ENCODE measurements at regions not wholly inside any gene's neighbourhood (a gene's known extent, or its start where the extent isn't known, plus 50 kb on each side); places are given as distances from the start of the nearest gene placed in this dataset.
A peak's percentile ranks its signal among the peaks of the same experiment; 100 is the strongest.

DNA sequence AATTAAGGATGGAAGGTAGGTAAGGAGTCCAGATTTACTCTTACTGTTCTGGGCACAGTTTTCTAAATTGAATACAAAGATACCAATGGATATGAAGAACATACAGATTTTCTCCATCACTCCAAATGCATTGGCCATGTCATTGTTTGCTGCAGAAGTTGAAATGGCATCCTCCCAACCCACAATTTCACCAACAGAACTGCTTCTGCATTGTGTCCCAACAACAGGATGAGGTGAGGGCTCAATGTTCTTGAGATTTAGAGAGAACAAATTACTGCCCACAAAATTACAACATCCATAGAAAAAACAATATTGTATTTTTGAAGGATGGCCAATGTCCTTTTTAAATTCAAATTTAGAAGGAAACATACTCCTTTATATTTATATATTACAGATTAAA is 88.9 kb downstream of the NUDT12 start:
- H3K4me3 ChIP-seq (ENCODE audit: low read depth, low read length), result no peak overlapping the region
- peak; percentile 70 for DNase-seq (ENCODE audit: low read depth)
- no peak for TF ChIP-seq CTCF (conservative IDR thresholded peaks at IDR 0.05; ENCODE audit: low read depth, low read length)

GRCh38 chr5:103472830-103473229 is 89.8 kb downstream of the NUDT12 start:
- no peak overlapping the region for H3K4me3 ChIP-seq (ENCODE audit: low read depth, low read length)
- peak; percentile 73 for DNase-seq (ENCODE audit: low read depth)
- no peak for TF ChIP-seq CTCF (conservative IDR thresholded peaks at IDR 0.05; ENCODE audit: low read depth, low read length)

DNA sequence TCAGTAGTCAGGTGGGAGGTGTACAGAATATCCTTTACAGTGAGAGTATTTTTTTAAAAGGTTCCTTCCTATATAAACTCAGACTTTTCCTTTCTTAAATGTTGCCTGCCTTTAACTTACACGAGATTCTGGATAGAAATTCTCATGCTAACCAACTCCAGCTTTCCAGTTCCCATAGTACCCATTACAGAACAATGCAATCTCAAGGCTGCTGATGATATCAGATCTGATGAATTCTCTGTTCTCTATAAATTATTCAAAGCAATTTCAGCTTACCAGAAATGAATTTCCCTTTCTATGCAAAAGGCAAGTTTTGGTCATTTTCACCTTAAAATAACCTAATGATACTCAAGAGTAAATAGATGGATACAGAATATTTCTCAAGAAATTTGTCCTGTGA is 90.3 kb downstream of the NUDT12 start:
- no peak for TF ChIP-seq CTCF (conservative IDR thresholded peaks at IDR 0.05; ENCODE audit: low read depth, low read length)
- DNase-seq (ENCODE audit: low read depth), result no peak
- no peak overlapping the region for H3K4me3 ChIP-seq (ENCODE audit: low read depth, low read length)

- H3K4me3 ChIP-seq (ENCODE audit: low read depth, low read length), result no peak overlapping the region
- peak; percentile 41 for DNase-seq (ENCODE audit: low read depth)
- no peak for TF ChIP-seq CTCF (conservative IDR thresholded peaks at IDR 0.05; ENCODE audit: low read depth, low read length)
Measured at GRCh38 chr5:103469288-103470040, 93.1 kb downstream of the NUDT12 start.

DNA sequence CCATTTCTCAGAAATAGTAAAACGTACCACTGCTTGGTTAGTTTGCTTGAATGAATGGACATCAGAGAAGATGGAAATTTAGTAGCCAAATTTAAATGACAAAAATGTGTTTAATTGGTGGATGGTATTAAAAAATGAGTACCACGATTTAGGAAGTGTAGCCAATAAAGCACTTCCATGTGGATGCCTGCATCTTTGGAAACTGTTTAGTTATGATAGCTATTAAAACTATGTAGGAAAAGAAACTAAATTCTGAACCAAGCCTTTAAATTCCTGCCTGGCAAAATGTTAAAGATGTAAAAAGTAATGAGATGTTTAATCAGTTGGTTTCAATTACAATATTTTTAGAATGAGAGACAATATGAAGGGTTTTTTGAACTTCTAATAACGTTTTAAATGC is 94.8 kb downstream of the NUDT12 start:
- H3K4me3 ChIP-seq (ENCODE audit: low read depth, low read length), result no peak overlapping the region
- TF ChIP-seq CTCF (conservative IDR thresholded peaks at IDR 0.05; ENCODE audit: low read depth, low read length), result no peak
- DNase-seq (ENCODE audit: low read depth), result no peak

DNA sequence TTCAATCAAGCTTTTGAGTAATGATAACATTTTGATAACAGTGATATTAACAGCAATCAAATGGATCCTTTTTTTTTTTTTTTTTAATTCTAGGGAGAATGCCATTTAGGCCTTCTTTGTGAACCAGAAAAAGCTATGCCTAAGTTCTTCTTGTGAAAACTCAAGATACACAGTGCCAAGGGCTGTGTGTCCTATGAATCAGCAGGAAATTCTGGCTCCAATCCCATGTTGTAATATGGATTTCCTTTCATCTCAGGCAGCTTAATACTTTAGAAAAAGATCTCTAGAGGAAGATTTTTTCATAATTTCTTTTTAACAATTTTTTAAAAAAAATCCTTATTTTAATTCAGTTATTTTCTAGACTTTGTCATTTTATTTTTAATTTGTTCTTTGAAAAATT is 96.1 kb downstream of the NUDT12 start:
- no peak overlapping the region for H3K4me3 ChIP-seq (ENCODE audit: low read depth, low read length)
- TF ChIP-seq CTCF (conservative IDR thresholded peaks at IDR 0.05; ENCODE audit: low read depth, low read length), result no peak
- DNase-seq (ENCODE audit: low read depth), result peak; percentile 80

- no peak for DNase-seq (ENCODE audit: low read depth)
- TF ChIP-seq CTCF (conservative IDR thresholded peaks at IDR 0.05; ENCODE audit: low read depth, low read length), result no peak
- H3K4me3 ChIP-seq (ENCODE audit: low read depth, low read length), result no peak overlapping the region
Measured at GRCh38 chr5:103465891-103466290, 96.7 kb downstream of the NUDT12 start.

Measured in choroid plexus epithelial cell (primary cell).